GM12878 (cell line): ENCODE measurements at regions not wholly inside any gene's neighbourhood (a gene's known extent, or its start where the extent isn't known, plus 50 kb on each side); places are given as distances from the start of the nearest gene placed in this dataset.

Source experiments
- CHD4 ChIP-seq: fragments of 200-600 bp; sonication (generic); IDR thresholded peaks from 2 replicates; pipeline ENCODE4 v1.6.1; 2016; ENCODE audit warnings: mild to moderate bottlenecking
- TF ChIP-seq, protein P1 (sequence below): fragments of 450-650 bp; formaldehyde crosslinking; IDR thresholded peaks from 2 replicates; pipeline ENCODE4 v1.4.0; 2020; ENCODE audit warnings: mild to moderate bottlenecking, moderate library complexity
- TF ChIP-seq, protein P2 (sequence below): fragments of 450-650 bp; IDR thresholded peaks from 2 replicates; pipeline ENCODE4 v1.6.1; 2018; ENCODE audit warnings: borderline replicate concordance, mild to moderate bottlenecking; ENCODE audit not compliant: partially characterized antibody
- TF ChIP-seq, protein P3 (sequence below): fragments of 450-650 bp; IDR thresholded peaks from 2 replicates; pipeline ENCODE4 v1.6.1; 2017; ENCODE audit warnings: antibody characterized with exemption, mild to moderate bottlenecking, moderate library complexity

- TF ChIP-seq, protein P1, sequence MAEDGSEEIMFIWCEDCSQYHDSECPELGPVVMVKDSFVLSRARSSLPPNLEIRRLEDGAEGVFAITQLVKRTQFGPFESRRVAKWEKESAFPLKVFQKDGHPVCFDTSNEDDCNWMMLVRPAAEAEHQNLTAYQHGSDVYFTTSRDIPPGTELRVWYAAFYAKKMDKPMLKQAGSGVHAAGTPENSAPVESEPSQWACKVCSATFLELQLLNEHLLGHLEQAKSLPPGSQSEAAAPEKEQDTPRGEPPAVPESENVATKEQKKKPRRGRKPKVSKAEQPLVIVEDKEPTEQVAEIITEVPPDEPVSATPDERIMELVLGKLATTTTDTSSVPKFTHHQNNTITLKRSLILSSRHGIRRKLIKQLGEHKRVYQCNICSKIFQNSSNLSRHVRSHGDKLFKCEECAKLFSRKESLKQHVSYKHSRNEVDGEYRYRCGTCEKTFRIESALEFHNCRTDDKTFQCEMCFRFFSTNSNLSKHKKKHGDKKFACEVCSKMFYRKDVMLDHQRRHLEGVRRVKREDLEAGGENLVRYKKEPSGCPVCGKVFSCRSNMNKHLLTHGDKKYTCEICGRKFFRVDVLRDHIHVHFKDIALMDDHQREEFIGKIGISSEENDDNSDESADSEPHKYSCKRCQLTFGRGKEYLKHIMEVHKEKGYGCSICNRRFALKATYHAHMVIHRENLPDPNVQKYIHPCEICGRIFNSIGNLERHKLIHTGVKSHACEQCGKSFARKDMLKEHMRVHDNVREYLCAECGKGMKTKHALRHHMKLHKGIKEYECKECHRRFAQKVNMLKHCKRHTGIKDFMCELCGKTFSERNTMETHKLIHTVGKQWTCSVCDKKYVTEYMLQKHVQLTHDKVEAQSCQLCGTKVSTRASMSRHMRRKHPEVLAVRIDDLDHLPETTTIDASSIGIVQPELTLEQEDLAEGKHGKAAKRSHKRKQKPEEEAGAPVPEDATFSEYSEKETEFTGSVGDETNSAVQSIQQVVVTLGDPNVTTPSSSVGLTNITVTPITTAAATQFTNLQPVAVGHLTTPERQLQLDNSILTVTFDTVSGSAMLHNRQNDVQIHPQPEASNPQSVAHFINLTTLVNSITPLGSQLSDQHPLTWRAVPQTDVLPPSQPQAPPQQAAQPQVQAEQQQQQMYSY (CRISPR knock-in tag), result no peak
- no peak for TF ChIP-seq CHD4
- TF ChIP-seq, protein P2, sequence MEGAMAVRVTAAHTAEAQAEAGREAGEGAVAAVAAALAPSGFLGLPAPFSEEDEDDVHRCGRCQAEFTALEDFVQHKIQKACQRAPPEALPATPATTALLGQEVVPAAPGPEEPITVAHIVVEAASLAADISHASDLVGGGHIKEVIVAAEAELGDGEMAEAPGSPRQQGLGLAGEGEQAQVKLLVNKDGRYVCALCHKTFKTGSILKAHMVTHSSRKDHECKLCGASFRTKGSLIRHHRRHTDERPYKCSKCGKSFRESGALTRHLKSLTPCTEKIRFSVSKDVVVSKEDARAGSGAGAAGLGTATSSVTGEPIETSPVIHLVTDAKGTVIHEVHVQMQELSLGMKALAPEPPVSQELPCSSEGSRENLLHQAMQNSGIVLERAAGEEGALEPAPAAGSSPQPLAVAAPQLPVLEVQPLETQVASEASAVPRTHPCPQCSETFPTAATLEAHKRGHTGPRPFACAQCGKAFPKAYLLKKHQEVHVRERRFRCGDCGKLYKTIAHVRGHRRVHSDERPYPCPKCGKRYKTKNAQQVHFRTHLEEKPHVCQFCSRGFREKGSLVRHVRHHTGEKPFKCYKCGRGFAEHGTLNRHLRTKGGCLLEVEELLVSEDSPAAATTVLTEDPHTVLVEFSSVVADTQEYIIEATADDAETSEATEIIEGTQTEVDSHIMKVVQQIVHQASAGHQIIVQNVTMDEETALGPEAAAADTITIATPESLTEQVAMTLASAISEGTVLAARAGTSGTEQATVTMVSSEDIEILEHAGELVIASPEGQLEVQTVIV, result no peak
- TF ChIP-seq, protein P3, sequence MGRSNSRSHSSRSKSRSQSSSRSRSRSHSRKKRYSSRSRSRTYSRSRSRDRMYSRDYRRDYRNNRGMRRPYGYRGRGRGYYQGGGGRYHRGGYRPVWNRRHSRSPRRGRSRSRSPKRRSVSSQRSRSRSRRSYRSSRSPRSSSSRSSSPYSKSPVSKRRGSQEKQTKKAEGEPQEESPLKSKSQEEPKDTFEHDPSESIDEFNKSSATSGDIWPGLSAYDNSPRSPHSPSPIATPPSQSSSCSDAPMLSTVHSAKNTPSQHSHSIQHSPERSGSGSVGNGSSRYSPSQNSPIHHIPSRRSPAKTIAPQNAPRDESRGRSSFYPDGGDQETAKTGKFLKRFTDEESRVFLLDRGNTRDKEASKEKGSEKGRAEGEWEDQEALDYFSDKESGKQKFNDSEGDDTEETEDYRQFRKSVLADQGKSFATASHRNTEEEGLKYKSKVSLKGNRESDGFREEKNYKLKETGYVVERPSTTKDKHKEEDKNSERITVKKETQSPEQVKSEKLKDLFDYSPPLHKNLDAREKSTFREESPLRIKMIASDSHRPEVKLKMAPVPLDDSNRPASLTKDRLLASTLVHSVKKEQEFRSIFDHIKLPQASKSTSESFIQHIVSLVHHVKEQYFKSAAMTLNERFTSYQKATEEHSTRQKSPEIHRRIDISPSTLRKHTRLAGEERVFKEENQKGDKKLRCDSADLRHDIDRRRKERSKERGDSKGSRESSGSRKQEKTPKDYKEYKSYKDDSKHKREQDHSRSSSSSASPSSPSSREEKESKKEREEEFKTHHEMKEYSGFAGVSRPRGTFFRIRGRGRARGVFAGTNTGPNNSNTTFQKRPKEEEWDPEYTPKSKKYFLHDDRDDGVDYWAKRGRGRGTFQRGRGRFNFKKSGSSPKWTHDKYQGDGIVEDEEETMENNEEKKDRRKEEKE, result no peak
- TF ChIP-seq, all 136 proteins: peak for 0
Observed at GRCh38 chr18:78080081-78080480, 830.4 kb downstream of the GALR1 start (continued).
